ENCODE measurements at regions not wholly inside any gene's neighbourhood (a gene's known extent, or its start where the extent isn't known, plus 50 kb on each side); places are given as distances from the start of the nearest gene placed in this dataset.

DNA sequence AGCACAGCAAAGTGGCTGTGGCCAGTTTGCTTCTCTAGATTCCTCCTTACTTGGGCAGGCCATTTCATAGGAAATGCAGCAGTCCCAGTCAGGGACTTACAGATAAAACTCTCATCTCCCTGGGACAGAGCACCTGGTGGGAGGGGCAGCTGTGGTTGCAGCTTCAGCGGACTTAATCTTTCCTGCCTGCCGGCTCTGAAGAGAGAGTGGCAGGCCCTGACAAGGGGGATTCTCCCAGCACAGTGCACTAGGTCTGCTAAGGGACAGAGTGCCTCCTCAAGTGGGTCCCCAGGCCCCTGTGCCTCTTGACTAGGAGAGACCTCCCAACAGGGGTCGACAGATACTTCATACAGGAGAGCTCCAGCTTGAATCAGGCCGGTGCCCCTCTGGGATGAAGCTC, 1649.1 kb downstream of the LRRC4C start:
- DNase-seq: no peak
- H3K9me3 ChIP-seq: no peaks in the 10 kb centered on the region
- no peaks in the 10 kb centered on the region for H3K27me3 ChIP-seq
- H3K4me1 ChIP-seq: no peaks in the 10 kb centered on the region
- no peak overlapping the region for H3K4me3 ChIP-seq
- TF ChIP-seq POLR2A (IDR thresholded peaks at IDR 0.05) (no peak), CTCF (IDR thresholded peaks at IDR 0.05) (no peak)
- no peaks in the 10 kb centered on the region for H3K36me3 ChIP-seq
- H3K27ac ChIP-seq: no peak overlapping the region

GRCh38 chr11:39809833-39810232, 1649.6 kb downstream of the LRRC4C start:
- no peaks in the 10 kb centered on the region for H3K36me3 ChIP-seq
- no peaks in the 10 kb centered on the region for H3K9me3 ChIP-seq
- H3K27ac ChIP-seq: no peak overlapping the region
- no peaks in the 10 kb centered on the region for H3K27me3 ChIP-seq
- no peak for TF ChIP-seq POLR2A (IDR thresholded peaks at IDR 0.05)
- no peak for TF ChIP-seq CTCF (IDR thresholded peaks at IDR 0.05)
- no peak overlapping the region for H3K4me3 ChIP-seq
- H3K4me1 ChIP-seq: no peaks in the 10 kb centered on the region
- DNase-seq: no peak

GRCh38 chr11:39807904-39808303, 1651.5 kb downstream of the LRRC4C start:
- Histone ChIP-seq H3K27ac (no peak overlapping the region), H3K4me3 (no peak overlapping the region), H3K36me3 (no peaks in the 10 kb centered on the region), H3K9me3 (no peaks in the 10 kb centered on the region), H3K4me1 (no peaks in the 10 kb centered on the region), H3K27me3 (no peaks in the 10 kb centered on the region)
- no peak for DNase-seq
- TF ChIP-seq POLR2A (IDR thresholded peaks at IDR 0.05) (no peak), CTCF (IDR thresholded peaks at IDR 0.05) (no peak)

DNA sequence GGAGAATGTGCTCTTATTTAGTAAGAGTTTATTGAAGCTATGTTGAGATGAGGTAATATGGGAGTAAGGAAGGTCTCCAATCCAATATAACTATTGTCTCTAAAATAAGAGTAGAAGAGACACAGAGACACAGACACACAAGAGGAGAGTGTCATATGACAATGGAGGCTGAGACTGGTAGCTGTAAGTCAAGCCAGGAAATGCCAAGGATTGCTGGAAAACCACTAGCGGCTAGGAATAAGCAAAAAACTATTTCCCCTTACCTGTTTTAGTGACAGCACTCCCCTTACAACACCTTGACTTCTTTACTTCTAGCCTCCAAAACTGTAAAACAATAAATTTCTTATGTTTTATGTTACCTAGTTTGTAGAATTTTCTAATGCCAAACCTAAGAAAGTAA, 1652.8 kb downstream of the LRRC4C start:
- DNase-seq: no peak
- no peak for TF ChIP-seq POLR2A (IDR thresholded peaks at IDR 0.05)
- no peak for TF ChIP-seq CTCF (IDR thresholded peaks at IDR 0.05)
- no peaks in the 10 kb centered on the region for H3K4me1 ChIP-seq
- H3K36me3 ChIP-seq: no peaks in the 10 kb centered on the region
- no peak overlapping the region for H3K27ac ChIP-seq
- H3K9me3 ChIP-seq: no peaks in the 10 kb centered on the region
- no peaks in the 10 kb centered on the region for H3K27me3 ChIP-seq
- no peak overlapping the region for H3K4me3 ChIP-seq

DNA sequence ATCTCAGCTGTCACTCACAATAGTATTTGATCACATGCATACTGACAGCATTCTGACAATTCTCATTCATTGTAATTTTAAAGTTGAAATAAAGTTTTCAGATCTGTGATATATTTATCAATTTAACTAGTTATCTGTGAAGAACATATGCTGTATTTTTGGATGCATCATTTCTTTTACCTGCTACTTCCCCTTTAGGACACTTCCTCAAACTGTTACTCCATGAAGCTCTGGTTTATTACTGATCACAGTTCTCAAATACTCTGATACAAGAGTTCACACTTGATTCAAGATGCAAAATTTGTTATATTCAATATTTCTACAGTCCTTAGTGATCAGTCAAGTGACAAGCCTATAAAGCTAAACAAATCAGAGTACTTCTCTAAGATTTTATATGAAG, 1655.2 kb downstream of the LRRC4C start:
- no peak for TF ChIP-seq CTCF (IDR thresholded peaks at IDR 0.05)
- no peak for TF ChIP-seq POLR2A (IDR thresholded peaks at IDR 0.05)

GRCh38 chr11:39786682-39787081, 1672.8 kb downstream of the LRRC4C start:
- DNase-seq: no peak
- TF ChIP-seq POLR2A (IDR thresholded peaks at IDR 0.05) (no peak), CTCF (IDR thresholded peaks at IDR 0.05) (no peak)

More for the DNA sequence above, 1655.2 kb downstream of the LRRC4C start:
- Histone ChIP-seq H3K27me3 (no peaks in the 10 kb centered on the region), H3K4me1 (no peaks in the 10 kb centered on the region), H3K36me3 (no peaks in the 10 kb centered on the region), H3K27ac (no peak overlapping the region), H3K9me3 (no peaks in the 10 kb centered on the region), H3K4me3 (no peak overlapping the region)
- DNase-seq: no peak

More at GRCh38 chr11:39786682-39787081, 1672.8 kb downstream of the LRRC4C start:
- no peaks in the 10 kb centered on the region for H3K36me3 ChIP-seq
- H3K27me3 ChIP-seq: no peaks in the 10 kb centered on the region
- H3K27ac ChIP-seq: no peak overlapping the region
- H3K4me1 ChIP-seq: no peaks in the 10 kb centered on the region
- H3K4me3 ChIP-seq: no peak overlapping the region
- no peaks in the 10 kb centered on the region for H3K9me3 ChIP-seq
